ENCODE measurements at regions not wholly inside any gene's neighbourhood (a gene's known extent, or its start where the extent isn't known, plus 50 kb on each side); places are given as distances from the start of the nearest gene placed in this dataset.

GRCh38 chr20:51313358-51313827 is 229.1 kb downstream of the NFATC2 start:
- Histone ChIP-seq H3K36me3 (replicated peaks) (no peaks in the 10 kb centered on the region), H3K4me1 (peaks cover 27% of the 10 kb centered on the region), H3K4me3 (no peak overlapping the region), H3K27me3 (ENCODE audit: low read depth) (no peaks in the 10 kb centered on the region), H3K9me3 (peaks cover 3% of the 10 kb centered on the region; the same call in 1 of the 2 replicates)
- no peak for DNase-seq (ENCODE audit: low spot score in 2 of 2)
- in situ Hi-C loops (cut with MboI; ENCODE audit: low sequenced_read_pairs): no loop called here

- Histone ChIP-seq H3K4me3 (no peak overlapping the region), H3K36me3 (replicated peaks) (no peaks in the 10 kb centered on the region), H3K4me1 (peaks cover 22% of the 10 kb centered on the region), H3K27me3 (ENCODE audit: low read depth) (no peaks in the 10 kb centered on the region), H3K9me3 (peaks cover 3% of the 10 kb centered on the region; the same call in 1 of the 2 replicates)
- DNase-seq (ENCODE audit: low spot score in 2 of 2): peak in 1 of 2 experiments; percentile 53
- in situ Hi-C loops (cut with MboI; ENCODE audit: low sequenced_read_pairs): no loop called here
These were observed 230.1 kb downstream of the NFATC2 start for GRCh38 chr20:51312480-51312783.

- Histone ChIP-seq H3K4me3 (no peak overlapping the region), H3K4me1 (peaks cover 22% of the 10 kb centered on the region), H3K36me3 (replicated peaks) (no peaks in the 10 kb centered on the region), H3K27me3 (ENCODE audit: low read depth) (no peaks in the 10 kb centered on the region), H3K9me3 (peaks cover 3% of the 10 kb centered on the region; the same call in 1 of the 2 replicates)
- peak; percentile 92 to 99 for DNase-seq (ENCODE audit: low spot score in 2 of 2)
- in situ Hi-C loops (cut with MboI; ENCODE audit: low sequenced_read_pairs): no loop called here
These were observed 230.7 kb downstream of the NFATC2 start for GRCh38 chr20:51311636-51312479.

- in situ Hi-C loops (cut with MboI; ENCODE audit: low sequenced_read_pairs): no loop called here
These were observed 232.3 kb downstream of the NFATC2 start for GRCh38 chr20:51310216-51310615.

GRCh38 chr20:51309128-51309527 is 233.4 kb downstream of the NFATC2 start:
- Histone ChIP-seq H3K4me1 (peaks cover 37% of the 10 kb centered on the region), H3K4me3 (no peak overlapping the region), H3K9me3 (peaks cover 9% of the 10 kb centered on the region), H3K27me3 (ENCODE audit: low read depth) (no peaks in the 10 kb centered on the region), H3K36me3 (replicated peaks) (no peaks in the 10 kb centered on the region)
- no peak for DNase-seq (ENCODE audit: low spot score in 2 of 2)
- in situ Hi-C loops (cut with MboI; ENCODE audit: low sequenced_read_pairs): loop anchor here (5.0 kb wide), 1 partner anchor 322 kb away; no protein-coding TSS in a partner anchor

More at GRCh38 chr20:51310216-51310615, 232.3 kb downstream of the NFATC2 start:
- no peak for DNase-seq (ENCODE audit: low spot score in 2 of 2)
- Histone ChIP-seq H3K4me1 (peaks cover 37% of the 10 kb centered on the region), H3K9me3 (0 out of 2 replicates have a peak, but pooled peaks cover 3% of the 10 kb centered on the region), H3K4me3 (no peak overlapping the region), H3K27me3 (ENCODE audit: low read depth) (no peaks in the 10 kb centered on the region), H3K36me3 (replicated peaks) (no peaks in the 10 kb centered on the region)

- Histone ChIP-seq H3K9me3 (peaks cover 16% of the 10 kb centered on the region), H3K36me3 (replicated peaks) (no peaks in the 10 kb centered on the region), H3K27me3 (ENCODE audit: low read depth) (no peaks in the 10 kb centered on the region), H3K4me3 (no peak overlapping the region), H3K4me1 (peaks cover 24% of the 10 kb centered on the region)
- DNase-seq (ENCODE audit: low spot score in 2 of 2): peak; percentile 69 to 91
- in situ Hi-C loops (cut with MboI; ENCODE audit: low sequenced_read_pairs): loop anchor here (5.0 kb wide), 1 partner anchor 319 kb away; no protein-coding TSS in a partner anchor
These were observed 235.8 kb downstream of the NFATC2 start for GRCh38 chr20:51306521-51307358.

GRCh38 chr20:51306081-51306480 is 236.4 kb downstream of the NFATC2 start:
- no peaks in the 10 kb centered on the region for H3K27me3 ChIP-seq (ENCODE audit: low read depth)
- no peak overlapping the region for H3K4me3 ChIP-seq
- no peaks in the 10 kb centered on the region for H3K36me3 ChIP-seq (replicated peaks)
- in situ Hi-C loops (cut with MboI; ENCODE audit: low sequenced_read_pairs): loop anchor here (5.0 kb wide), 1 partner anchor 319 kb away; no protein-coding TSS in a partner anchor
- no peak for DNase-seq (ENCODE audit: low spot score in 2 of 2)
- peaks cover 16% of the 10 kb centered on the region for H3K9me3 ChIP-seq
- H3K4me1 ChIP-seq: peaks cover 19% of the 10 kb centered on the region

GRCh38 chr20:51305316-51306052 is 237.0 kb downstream of the NFATC2 start:
- DNase-seq (ENCODE audit: low spot score in 2 of 2): peak in 1 of 2 experiments; percentile 8
- in situ Hi-C loops (cut with MboI; ENCODE audit: low sequenced_read_pairs): loop anchor here (5.0 kb wide), 1 partner anchor 318 kb away; no protein-coding TSS in a partner anchor
- Histone ChIP-seq H3K9me3 (peaks cover 14% of the 10 kb centered on the region), H3K4me1 (peaks cover 15% of the 10 kb centered on the region), H3K4me3 (no peak overlapping the region), H3K36me3 (replicated peaks) (no peaks in the 10 kb centered on the region), H3K27me3 (ENCODE audit: low read depth) (no peaks in the 10 kb centered on the region)

- Histone ChIP-seq H3K9me3 (peaks cover 19% of the 10 kb centered on the region), H3K36me3 (replicated peaks) (no peaks in the 10 kb centered on the region), H3K4me1 (peaks cover 15% of the 10 kb centered on the region), H3K27me3 (ENCODE audit: low read depth) (no peaks in the 10 kb centered on the region), H3K4me3 (no peak overlapping the region)
- in situ Hi-C loops (cut with MboI; ENCODE audit: low sequenced_read_pairs): no loop called here
- DNase-seq (ENCODE audit: low spot score in 2 of 2): no peak
These were observed 238.5 kb downstream of the NFATC2 start for GRCh38 chr20:51303731-51304670.

GRCh38 chr20:51301026-51301425 is 241.5 kb downstream of the NFATC2 start:
- in situ Hi-C loops (cut with MboI; ENCODE audit: low sequenced_read_pairs): no loop called here
- Histone ChIP-seq H3K9me3 (peaks cover 19% of the 10 kb centered on the region), H3K36me3 (replicated peaks) (no peaks in the 10 kb centered on the region), H3K4me1 (peaks cover 8% of the 10 kb centered on the region), H3K27me3 (ENCODE audit: low read depth) (no peaks in the 10 kb centered on the region), H3K4me3 (no peak overlapping the region)
- DNase-seq (ENCODE audit: low spot score in 2 of 2): no peak

- Histone ChIP-seq H3K36me3 (replicated peaks) (no peaks in the 10 kb centered on the region), H3K27me3 (ENCODE audit: low read depth) (no peaks in the 10 kb centered on the region), H3K4me3 (no peak overlapping the region), H3K9me3 (peaks cover 19% of the 10 kb centered on the region), H3K4me1 (no peaks in the 10 kb centered on the region; the same call in 1 of the 2 replicates)
- in situ Hi-C loops (cut with MboI; ENCODE audit: low sequenced_read_pairs): no loop called here
- no peak for DNase-seq (ENCODE audit: low spot score in 2 of 2)
These were observed 242.4 kb downstream of the NFATC2 start for GRCh38 chr20:51300104-51300503.

- DNase-seq (ENCODE audit: low spot score in 2 of 2): no peak
- Histone ChIP-seq H3K27me3 (ENCODE audit: low read depth) (0 out of 2 replicates have a peak, but pooled peaks cover 2% of the 10 kb centered on the region), H3K4me3 (no peak overlapping the region), H3K36me3 (replicated peaks) (no peaks in the 10 kb centered on the region), H3K4me1 (no peaks in the 10 kb centered on the region), H3K9me3 (peaks cover 15% of the 10 kb centered on the region)
- in situ Hi-C loops (cut with MboI; ENCODE audit: low sequenced_read_pairs): no loop called here
These were observed 243.1 kb downstream of the NFATC2 start for GRCh38 chr20:51299413-51299812.

Measured in HAP-1 (cell line).